ENCODE measurements at regions not wholly inside any gene's neighbourhood (a gene's known extent, or its start where the extent isn't known, plus 50 kb on each side); places are given as distances from the start of the nearest gene placed in this dataset.

DNA sequence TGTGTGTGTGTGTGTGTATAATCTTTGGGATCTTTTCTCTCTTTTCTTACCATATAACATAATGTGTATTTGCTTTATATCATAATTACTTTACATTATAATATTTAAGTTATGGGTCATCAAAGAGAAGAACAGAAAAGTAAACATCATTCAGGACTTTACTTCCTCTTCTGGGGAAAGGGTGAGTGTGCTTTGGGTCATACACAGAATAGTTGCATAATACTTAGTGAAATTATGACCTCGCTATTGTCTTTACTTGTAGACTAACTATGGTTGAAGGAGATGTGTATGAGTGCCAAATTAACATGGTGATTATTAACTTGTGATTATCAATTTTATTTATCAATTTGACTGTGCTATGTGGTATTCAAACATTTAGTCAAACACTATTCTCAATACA lies 1086.9 kb downstream of the DIPK2A start:
- no peak for ATAC-seq
- TF ChIP-seq EP300 (IDR thresholded peaks at IDR 0.05): no peak
- TF ChIP-seq POLR2A (IDR thresholded peaks at IDR 0.05): no peak
- TF ChIP-seq, protein P1, sequence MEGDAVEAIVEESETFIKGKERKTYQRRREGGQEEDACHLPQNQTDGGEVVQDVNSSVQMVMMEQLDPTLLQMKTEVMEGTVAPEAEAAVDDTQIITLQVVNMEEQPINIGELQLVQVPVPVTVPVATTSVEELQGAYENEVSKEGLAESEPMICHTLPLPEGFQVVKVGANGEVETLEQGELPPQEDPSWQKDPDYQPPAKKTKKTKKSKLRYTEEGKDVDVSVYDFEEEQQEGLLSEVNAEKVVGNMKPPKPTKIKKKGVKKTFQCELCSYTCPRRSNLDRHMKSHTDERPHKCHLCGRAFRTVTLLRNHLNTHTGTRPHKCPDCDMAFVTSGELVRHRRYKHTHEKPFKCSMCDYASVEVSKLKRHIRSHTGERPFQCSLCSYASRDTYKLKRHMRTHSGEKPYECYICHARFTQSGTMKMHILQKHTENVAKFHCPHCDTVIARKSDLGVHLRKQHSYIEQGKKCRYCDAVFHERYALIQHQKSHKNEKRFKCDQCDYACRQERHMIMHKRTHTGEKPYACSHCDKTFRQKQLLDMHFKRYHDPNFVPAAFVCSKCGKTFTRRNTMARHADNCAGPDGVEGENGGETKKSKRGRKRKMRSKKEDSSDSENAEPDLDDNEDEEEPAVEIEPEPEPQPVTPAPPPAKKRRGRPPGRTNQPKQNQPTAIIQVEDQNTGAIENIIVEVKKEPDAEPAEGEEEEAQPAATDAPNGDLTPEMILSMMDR (IDR thresholded peaks at IDR 0.05): no peak
- TF ChIP-seq POLR2AphosphoS5 (IDR thresholded peaks at IDR 0.05): no peak
- no peaks in the 10 kb centered on the region for H3K36me3 ChIP-seq
- 84 to 100% methylated on average over 1 of the region's 1 CpG for WGBS, 2 donors (ENCODE audit: low coverage in 1 of 2)
- peaks cover 0 to 20% (median 0%) of the 10 kb centered on the region in 3 donors for H3K9me3 ChIP-seq
- no peak overlapping the region for H3K27ac ChIP-seq
- no peak overlapping the region for H3K4me3 ChIP-seq
- no peaks in the 10 kb centered on the region for H3K27me3 ChIP-seq
- no peaks in the 10 kb centered on the region for H3K4me1 ChIP-seq

DNA sequence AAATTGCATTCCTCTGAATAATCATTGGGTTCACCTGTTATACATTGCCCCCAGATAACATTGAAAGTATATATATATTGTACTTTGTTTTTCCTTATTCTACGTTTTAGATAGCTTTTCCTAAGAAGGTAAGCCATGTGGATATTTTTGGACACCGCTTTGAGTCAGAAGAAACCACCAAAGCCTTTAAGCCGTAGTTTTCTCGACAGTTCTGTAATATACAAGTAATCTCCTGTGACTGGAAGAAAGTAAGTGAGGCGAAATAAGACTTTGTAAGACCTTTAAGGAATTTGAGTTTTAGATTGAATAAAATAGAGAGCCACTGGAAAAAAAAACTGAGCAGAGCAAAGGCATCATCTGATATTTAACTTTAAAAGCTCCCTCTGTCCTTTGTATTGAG lies 1092.0 kb downstream of the DIPK2A start:
- Histone ChIP-seq H3K4me3 (no peak overlapping the region), H3K4me1 (no peaks in the 10 kb centered on the region), H3K27ac (no peak overlapping the region), H3K36me3 (no peaks in the 10 kb centered on the region), H3K9me3 (peaks cover 0 to 20% (median 0%) of the 10 kb centered on the region in 3 donors), H3K27me3 (no peaks in the 10 kb centered on the region)
- WGBS, 2 donors (ENCODE audit: low coverage in 1 of 2): 83 to 87% methylated on average over 5 of the region's 5 CpGs
- no peak for ATAC-seq
- TF ChIP-seq, protein P1 (IDR thresholded peaks at IDR 0.05): no peak
- TF ChIP-seq POLR2A (IDR thresholded peaks at IDR 0.05): no peak
- TF ChIP-seq POLR2AphosphoS5 (IDR thresholded peaks at IDR 0.05): no peak
- TF ChIP-seq EP300 (IDR thresholded peaks at IDR 0.05): no peak

DNA sequence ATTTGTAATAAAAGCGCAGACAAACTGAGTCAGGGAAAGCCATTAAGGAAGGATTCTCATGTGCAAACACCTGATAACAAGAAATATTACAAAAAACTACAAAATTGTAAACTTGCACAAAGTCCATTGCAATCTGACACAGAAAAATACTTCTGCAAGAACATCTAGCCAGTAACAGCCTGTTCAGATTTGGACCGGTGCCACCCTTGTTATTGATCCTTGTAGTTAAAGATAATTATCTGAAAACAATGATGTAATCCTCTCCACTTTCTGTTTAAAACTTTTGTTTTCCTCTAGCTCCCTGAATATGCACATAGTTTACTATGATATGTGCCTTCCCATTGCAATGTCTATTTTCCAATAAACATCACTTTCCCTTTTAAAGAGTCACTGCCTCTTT lies 1090.2 kb downstream of the PLOD2 start:
- H3K27ac ChIP-seq: no peak overlapping the region
- H3K36me3 ChIP-seq: no peaks in the 10 kb centered on the region
- no peak for TF ChIP-seq EP300 (IDR thresholded peaks at IDR 0.05)
- no peak for TF ChIP-seq POLR2AphosphoS5 (IDR thresholded peaks at IDR 0.05)
- TF ChIP-seq POLR2A (IDR thresholded peaks at IDR 0.05): no peak
- TF ChIP-seq, protein P1 (IDR thresholded peaks at IDR 0.05): no peak
- no peaks in the 10 kb centered on the region for H3K4me1 ChIP-seq
- H3K27me3 ChIP-seq: no peaks in the 10 kb centered on the region
- 89 to 100% methylated on average over 2 of the region's 2 CpGs for WGBS, 2 donors (ENCODE audit: low coverage in 1 of 2)
- ATAC-seq: no peak
- H3K9me3 ChIP-seq: no peaks in the 10 kb centered on the region
- H3K4me3 ChIP-seq: no peak overlapping the region

DNA sequence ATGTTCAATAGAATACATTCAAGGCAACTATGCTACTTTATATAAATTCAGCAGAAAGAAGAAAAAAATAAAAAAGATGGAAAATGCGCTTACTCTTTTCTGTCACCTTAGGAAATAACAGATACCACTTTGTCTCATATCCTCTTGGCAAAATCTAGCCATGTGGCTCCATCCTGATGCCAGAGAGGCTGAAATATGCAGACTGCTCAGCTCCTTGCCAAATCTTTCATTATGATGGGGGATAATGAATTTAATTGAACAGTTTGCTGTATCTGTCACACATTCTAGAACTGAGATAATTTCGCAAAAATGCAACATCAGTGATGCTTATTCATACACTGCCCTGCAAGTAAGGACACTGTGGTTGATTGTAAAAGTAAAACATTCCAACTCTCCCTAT lies 1081.5 kb downstream of the PLOD2 start:
- no peak overlapping the region for H3K27ac ChIP-seq
- no peaks in the 10 kb centered on the region for H3K4me1 ChIP-seq
- no peak for ATAC-seq
- H3K4me3 ChIP-seq: no peak overlapping the region
- H3K27me3 ChIP-seq: no peaks in the 10 kb centered on the region
- H3K9me3 ChIP-seq: no peaks in the 10 kb centered on the region
- no peak for TF ChIP-seq POLR2A (IDR thresholded peaks at IDR 0.05)
- no peak for TF ChIP-seq EP300 (IDR thresholded peaks at IDR 0.05)
- TF ChIP-seq, protein P1 (IDR thresholded peaks at IDR 0.05): no peak
- no peak for TF ChIP-seq POLR2AphosphoS5 (IDR thresholded peaks at IDR 0.05)
- WGBS, 2 donors (ENCODE audit: low coverage in 1 of 2): 63 to 100% methylated on average over 2 of the region's 2 CpGs
- H3K36me3 ChIP-seq: no peaks in the 10 kb centered on the region

DNA sequence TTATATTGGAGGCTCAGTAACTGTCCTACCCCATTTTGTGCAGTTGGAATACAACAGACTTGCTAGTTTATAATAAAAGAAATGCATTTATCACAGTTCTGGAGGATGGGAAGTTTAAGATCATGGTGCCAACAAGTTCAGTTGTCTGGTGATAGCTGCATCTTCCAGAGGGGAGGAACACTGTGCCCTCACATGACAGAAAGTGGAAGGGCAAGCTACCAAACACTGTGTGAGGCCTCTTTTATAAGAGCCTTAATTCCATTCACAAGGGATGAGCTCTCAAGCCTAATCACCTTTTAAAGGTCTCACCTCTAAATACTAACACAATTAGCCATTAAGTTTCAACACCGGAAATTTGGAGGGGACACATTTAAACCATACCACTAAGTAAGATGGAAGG lies 1073.9 kb downstream of the PLOD2 start:
- no peaks in the 10 kb centered on the region for H3K9me3 ChIP-seq
- no peak overlapping the region for H3K4me3 ChIP-seq
- no peaks in the 10 kb centered on the region for H3K4me1 ChIP-seq
- no peak overlapping the region for H3K27ac ChIP-seq
- H3K36me3 ChIP-seq: no peaks in the 10 kb centered on the region
- H3K27me3 ChIP-seq: no peaks in the 10 kb centered on the region
- no peak for ATAC-seq
- 80% methylated on average over 1 of the region's 1 CpG; no CpG with 5 or more reads in 1 of the 2 donors for WGBS, 2 donors (ENCODE audit: low coverage in 1 of 2)
- TF ChIP-seq, protein P1 (IDR thresholded peaks at IDR 0.05): no peak
- no peak for TF ChIP-seq POLR2A (IDR thresholded peaks at IDR 0.05)
- no peak for TF ChIP-seq POLR2AphosphoS5 (IDR thresholded peaks at IDR 0.05)
- TF ChIP-seq EP300 (IDR thresholded peaks at IDR 0.05): no peak
